HepG2 (cell line): ENCODE measurements at regions not wholly inside any gene's neighbourhood (a gene's known extent, or its start where the extent isn't known, plus 50 kb on each side); places are given as distances from the start of the nearest gene placed in this dataset.

Experiments used
- ATAC-seq: fragments of 200-7000 bp; cut with Tn5 transposase; 3 replicates; pipeline ENCODE4 v1.9.1; 2020; ENCODE audit warnings: mild to moderate bottlenecking, moderate library complexity
- BruUV-seq: library from RNA; stranded (reverse); fragments of 400-500 nt; replicated peaks from 2 replicates; lab custom pipeline; 2021; lab: Mats Ljungman, UMichigan
- CTCF ChIA-PET: fragments of 300-600 bp; formaldehyde crosslinking; extraction: SDS; loops from one replicate; lab custom pipeline; 2021; ENCODE audit warnings: low total read pairs, inconsistent platforms, low intra/inter-chr PET ratio; lab: Yijun Ruan, JAX
- POLR2A ChIA-PET: fragments of 350-600 bp; sonication (Branson Sonifier 250); formaldehyde crosslinking; loops from one replicate; lab custom pipeline; 2020; ENCODE audit warnings: antibody characterized with exemption, inconsistent platforms; lab: Yijun Ruan, JAX
- DNase-seq: peaks from one replicate; pipeline ENCODE4 v3.0.0-alpha.2; 2015; ENCODE audit warnings: low spot score
- FAIRE-seq: peaks from 3 replicates; lab custom pipeline; 2011; peaks lifted over from hg19 to GRCh38; lab: Jason Lieb, UNC
- H2AFZ ChIP-seq: one replicate; pipeline ENCODE4 v1.6.1; 2011; ENCODE audit warnings: low read length, inconsistent platforms
- H3K27ac ChIP-seq: fragments of 300-600 bp; 3 replicates; pipeline ENCODE4 v1.8.0; 2011; ENCODE audit warnings: mixed run types, mild to moderate bottlenecking, mixed read lengths, low read length, inconsistent platforms; ENCODE audit not compliant: insufficient read depth; ENCODE audit errors: extremely low read length
- H3K27me3 ChIP-seq, 2 experiments: fragments of 200-600 bp in 1 of 2; 2 replicates in 1 of 2; 3 replicates in 1 of 2; pipeline versions ENCODE4 v1.6.0 to v1.8.0; 2011; ENCODE audit warnings: low read length in 2 of 2, mild to moderate bottlenecking in 2 of 2, moderate library complexity in 2 of 2, inconsistent platforms in 1 of 2; ENCODE audit not compliant: insufficient read depth in 2 of 2, control insufficient read depth in 1 of 2
- H3K36me3 ChIP-seq, 2 experiments: fragments of 200-600 bp in 1 of 2; replicated peaks in 1 of 2; 2 replicates in 1 of 2; 3 replicates in 1 of 2; pipeline versions ENCODE4 v1.5.1 to v1.8.0; 2011; ENCODE audit warnings: low read length in 2 of 2, inconsistent platforms in 1 of 2; ENCODE audit not compliant: insufficient read depth in 2 of 2, control insufficient read depth in 1 of 2
- H3K4me1 ChIP-seq: 2 replicates; pipeline ENCODE4 v1.5.1; 2012; ENCODE audit warnings: low read length, inconsistent platforms; ENCODE audit not compliant: insufficient read depth
- H3K4me2 ChIP-seq: 2 replicates; pipeline ENCODE4 v1.6.0; 2011; ENCODE audit warnings: low read depth, low read length, inconsistent platforms
- H3K4me3 ChIP-seq, 3 experiments: fragments of 200-600 bp in 1 of 3; sonication (generic), shearing (Covaris generic) in 1 of 3; replicated peaks in 1 of 3; 2 replicates each; pipeline ENCODE4 v1.5.1; 2011 to 2016; ENCODE audit warnings: low read length in 3 of 3, inconsistent platforms in 2 of 3, low read depth in 2 of 3, mild to moderate bottlenecking in 2 of 3, control low read depth in 1 of 3, mixed read lengths in 1 of 3; ENCODE audit not compliant: insufficient read depth in 1 of 3
- H3K79me2 ChIP-seq: one replicate; pipeline ENCODE4 v1.6.1; 2011; ENCODE audit warnings: low read length, inconsistent platforms; ENCODE audit not compliant: insufficient read depth
- H3K9ac ChIP-seq: 2 replicates; pipeline ENCODE4 v1.6.0; 2011; ENCODE audit warnings: mild to moderate bottlenecking, low read depth, low read length, inconsistent platforms; ENCODE audit not compliant: insufficient read depth
- H3K9me3 ChIP-seq: 2 replicates; pipeline ENCODE4 v1.5.1; 2012; ENCODE audit warnings: mild to moderate bottlenecking, low read length
- H4K20me1 ChIP-seq: 2 replicates; pipeline ENCODE4 v1.6.0; 2011; ENCODE audit warnings: inconsistent platforms, mild to moderate bottlenecking, low read length, moderate library complexity; ENCODE audit not compliant: insufficient read depth
- BHLHE40 ChIP-seq: IDR thresholded peaks from 2 replicates; pipeline ENCODE4 v1.6.1; 2011; ENCODE audit warnings: low read length, improper control_type of control experiment
- CTCF ChIP-seq: sonication (generic); formaldehyde crosslinking; IDR thresholded peaks from 2 replicates; pipeline ENCODE4 v1.5.0; 2020; ENCODE audit warnings: mild to moderate bottlenecking, missing genetic modification reagents, moderate library complexity
- ETS1 ChIP-seq: sonication (generic); formaldehyde crosslinking; IDR thresholded peaks from 2 replicates; pipeline ENCODE4 v1.4.0; 2020; ENCODE audit warnings: missing genetic modification reagents
- HMGXB3 ChIP-seq: sonication (generic); formaldehyde crosslinking; IDR thresholded peaks from 2 replicates; pipeline ENCODE4 v1.4.0; 2020; ENCODE audit warnings: missing genetic modification reagents, borderline replicate concordance
- MTA1 ChIP-seq: sonication (generic); formaldehyde crosslinking; IDR thresholded peaks from 2 replicates; pipeline ENCODE4 v1.4.0; 2020; ENCODE audit warnings: missing genetic modification reagents, mild to moderate bottlenecking, borderline replicate concordance
- PCBP2 ChIP-seq: fragments of 200-400 bp; formaldehyde crosslinking; optimal IDR thresholded peaks from 2 replicates; pipeline ENCODE3; 2018; ENCODE audit warnings: low read length, low read depth; ENCODE audit not compliant: poor library complexity, severe bottlenecking
- RBM39 ChIP-seq: fragments of 200-400 bp; formaldehyde crosslinking; IDR thresholded peaks from one replicate; pipeline ENCODE4 v1.6.1; 2018; ENCODE audit warnings: antibody characterized with exemption, mild to moderate bottlenecking, low read depth, low read length; ENCODE audit not compliant: poor library complexity, severe bottlenecking
- RORA ChIP-seq: sonication (generic); formaldehyde crosslinking; IDR thresholded peaks from 2 replicates; pipeline ENCODE4 v1.5.0; 2020; ENCODE audit warnings: mild to moderate bottlenecking, missing genetic modification reagents, moderate library complexity
- SETDB1 ChIP-seq: sonication (generic); formaldehyde crosslinking; IDR thresholded peaks from 2 replicates; pipeline ENCODE4 v1.5.1; 2020; ENCODE audit warnings: missing genetic modification reagents, mild to moderate bottlenecking, borderline replicate concordance
- U2AF1 ChIP-seq: fragments of 200-400 bp; formaldehyde crosslinking; optimal IDR thresholded peaks from 2 replicates; pipeline ENCODE3; 2017; ENCODE audit warnings: mild to moderate bottlenecking, low read depth, low read length
- ZNF136 ChIP-seq: sonication (generic); formaldehyde crosslinking; IDR thresholded peaks from 2 replicates; pipeline ENCODE4 v1.8.1; 2022; ENCODE audit warnings: low read depth, mild to moderate bottlenecking, moderate library complexity, missing genetic modification reagents
- ZNF232 ChIP-seq: sonication (generic); formaldehyde crosslinking; IDR thresholded peaks from 2 replicates; pipeline ENCODE4 v1.4.0; 2020; ENCODE audit warnings: missing genetic modification reagents, borderline replicate concordance
- ZNF354B ChIP-seq: sonication (generic); formaldehyde crosslinking; IDR thresholded peaks from 2 replicates; pipeline ENCODE4 v1.8.0; 2022; ENCODE audit warnings: mild to moderate bottlenecking, missing genetic modification reagents
- ZNF619 ChIP-seq: sonication (generic); formaldehyde crosslinking; IDR thresholded peaks from 2 replicates; pipeline ENCODE4 v1.4.0; 2020; ENCODE audit warnings: mild to moderate bottlenecking, missing genetic modification reagents
- WGBS: methylation state at CpG from one replicate; pipeline ENCODE4 v1.1.6; 2017; ENCODE audit warnings: low lambda C conversion rate; 5-methylcytosine and 5-hydroxymethylcytosine counted together
- in situ Hi-C: cut with HindIII; loops from 2 replicates; pipeline ENCODE4 v1.10.0; 2017; ENCODE audit warnings: low pct_unique_long_range_greater_than_20kb; ENCODE audit not compliant: extremely low pct_ligation_motif_present
- intact Hi-C: fragments of 100-400 bp; cut with micrococcal nuclease; formaldehyde crosslinking; loops from one replicate; pipeline ENCODE4 v1.10.0; 2022; ENCODE audit not compliant: unreplicated experiment

- TF ChIP-seq HMGXB3 (CRISPR knock-in tag) = no peak
- no peak for TF ChIP-seq ZNF136 (CRISPR knock-in tag)
- TF ChIP-seq SETDB1 (CRISPR knock-in tag) = no peak
- TF ChIP-seq ZNF232 (CRISPR knock-in tag) = no peak
- no peak for TF ChIP-seq RBM39
- TF ChIP-seq, all 625 proteins: peak for 0
Observed at GRCh38 chr7:25329815-25330214, 101.5 kb upstream of the NPVF start (continued).

GRCh38 chr7:25333296-25333928 is 105.1 kb upstream of the NPVF start:
- Histone ChIP-seq H3K27ac (no peak overlapping the region), H3K79me2 (no peaks in the 10 kb centered on the region), H3K36me3 (no peaks in the 10 kb centered on the region), H3K4me2 (no peak overlapping the region), H3K9ac (no peak overlapping the region), H2AFZ (no peak overlapping the region), H3K27me3 (no peaks in the 10 kb centered on the region), H3K4me1 (no peaks in the 10 kb centered on the region), H3K4me3 (no peak overlapping the region), H3K9me3 (no peaks in the 10 kb centered on the region), H4K20me1 (no peaks in the 10 kb centered on the region)
- CTCF ChIA-PET = no interaction called here
- no peak for ATAC-seq
- POLR2A ChIA-PET = no interaction called here
- BruUV-seq = no TSS peak
- intact Hi-C loops (no loop called here), in situ Hi-C loops (no loop called here)
- FAIRE-seq = no peak
- no peak for DNase-seq
- 43% methylated on average over 6 of the region's 6 CpGs for WGBS
- TF ChIP-seq CTCF = no peak
- no peak for TF ChIP-seq RORA (CRISPR knock-in tag)
- TF ChIP-seq ZNF619 (CRISPR knock-in tag) = no peak
- TF ChIP-seq ZNF354B (CRISPR knock-in tag) = no peak
- TF ChIP-seq MTA1 = no peak
- TF ChIP-seq PCBP2 = no peak
- TF ChIP-seq U2AF1 = no peak
- TF ChIP-seq BHLHE40 = no peak
- no peak for TF ChIP-seq ETS1 (CRISPR knock-in tag)
- TF ChIP-seq ZNF136 (CRISPR knock-in tag) = no peak
